Skeletal muscle tissue (tissue), 3 donors: ENCODE measurements at regions not wholly inside any gene's neighbourhood (a gene's known extent, or its start where the extent isn't known, plus 50 kb on each side); places are given as distances from the start of the nearest gene placed in this dataset.

Experiments
- H3K27ac ChIP-seq: one replicate; pipeline ENCODE4 v1.7.0; 2013; ENCODE audit warnings: mild to moderate bottlenecking, low read depth, low read length, inconsistent platforms
- H3K27me3 ChIP-seq, 3 donors: one replicate each; pipeline ENCODE4 v1.7.0; 2013; ENCODE audit warnings: low read length in 3 of 3; ENCODE audit not compliant: control insufficient read depth in 3 of 3, insufficient read depth in 3 of 3
- H3K36me3 ChIP-seq, 3 donors: one replicate each; pipeline ENCODE4 v1.7.0; 2013; ENCODE audit warnings: low read length in 3 of 3; ENCODE audit not compliant: control insufficient read depth in 3 of 3, insufficient read depth in 3 of 3
- H3K4me1 ChIP-seq, 3 donors: one replicate each; pipeline ENCODE4 v1.7.0; 2013; ENCODE audit warnings: low read length in 3 of 3, mild to moderate bottlenecking in 3 of 3; ENCODE audit not compliant: control insufficient read depth in 3 of 3, insufficient read depth in 3 of 3
- H3K4me3 ChIP-seq, 3 donors: one replicate each; pipeline ENCODE4 v1.7.0; 2013; ENCODE audit warnings: low read length in 3 of 3
- H3K9ac ChIP-seq, 3 donors: one replicate each; pipeline ENCODE4 v1.7.0; 2013; ENCODE audit warnings: low read length in 3 of 3, mild to moderate bottlenecking in 3 of 3, moderate library complexity in 2 of 3, low read depth in 1 of 3
- H3K9me3 ChIP-seq, 3 donors: one replicate each; pipeline ENCODE4 v1.7.0; 2013; ENCODE audit warnings: low read length in 3 of 3; ENCODE audit not compliant: control insufficient read depth in 3 of 3
- donor health status: Osteomylitis.

DNA sequence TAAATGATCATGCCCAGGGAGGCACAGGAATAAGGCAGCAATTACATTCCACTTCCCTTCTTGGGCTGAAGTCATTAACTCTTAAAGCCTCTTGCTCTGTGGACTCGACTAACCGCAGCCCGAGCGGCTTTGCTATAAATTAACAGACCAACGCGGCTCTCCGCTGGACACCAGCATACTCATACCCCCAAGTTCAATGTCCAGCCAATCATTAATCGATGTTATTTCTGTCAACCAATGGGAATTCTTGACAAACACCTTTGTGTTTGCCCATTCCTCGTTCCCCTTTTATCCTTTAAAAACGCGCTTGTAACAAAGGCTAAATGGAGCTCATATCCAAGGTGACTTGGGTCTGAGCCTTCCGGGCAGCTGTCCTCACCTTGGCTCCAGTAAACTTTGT, 183.1 kb upstream of the RALGAPA2 start:
- H3K9ac ChIP-seq, result no peak overlapping the region
- no peak overlapping the region for H3K4me3 ChIP-seq
- H3K27ac ChIP-seq, result no peak overlapping the region
- no peaks in the 10 kb centered on the region for H3K36me3 ChIP-seq
- peaks cover 4 to 14% (median 4%) of the 10 kb centered on the region in 3 donors for H3K27me3 ChIP-seq
- no peaks in the 10 kb centered on the region for H3K4me1 ChIP-seq
- no peaks in the 10 kb centered on the region for H3K9me3 ChIP-seq

DNA sequence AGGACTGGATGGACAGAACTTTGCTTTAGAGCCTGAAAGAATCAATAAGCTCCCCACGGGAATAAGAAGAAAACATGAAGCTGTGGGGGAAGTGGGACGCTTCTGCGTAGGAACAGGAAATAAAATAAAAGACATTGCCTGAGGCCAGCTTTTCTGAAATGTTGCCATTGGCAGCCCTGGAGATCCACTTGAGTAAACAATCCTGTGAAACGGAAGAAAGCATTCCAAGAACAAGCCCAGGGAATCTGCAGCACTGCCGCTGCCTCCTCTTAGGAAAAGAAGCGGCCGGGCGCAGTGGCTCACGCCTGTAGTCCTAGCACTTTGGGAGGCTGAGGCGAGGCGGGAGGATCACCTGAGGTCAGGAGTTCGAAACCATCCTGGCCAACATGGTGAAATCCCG, 182.3 kb upstream of the RALGAPA2 start:
- Histone ChIP-seq H3K27ac (no peak overlapping the region), H3K36me3 (no peaks in the 10 kb centered on the region), H3K4me1 (no peaks in the 10 kb centered on the region), H3K9ac (no peak overlapping the region), H3K4me3 (no peak overlapping the region), H3K27me3 (peaks cover 4 to 14% (median 4%) of the 10 kb centered on the region in 3 donors), H3K9me3 (no peaks in the 10 kb centered on the region)

DNA sequence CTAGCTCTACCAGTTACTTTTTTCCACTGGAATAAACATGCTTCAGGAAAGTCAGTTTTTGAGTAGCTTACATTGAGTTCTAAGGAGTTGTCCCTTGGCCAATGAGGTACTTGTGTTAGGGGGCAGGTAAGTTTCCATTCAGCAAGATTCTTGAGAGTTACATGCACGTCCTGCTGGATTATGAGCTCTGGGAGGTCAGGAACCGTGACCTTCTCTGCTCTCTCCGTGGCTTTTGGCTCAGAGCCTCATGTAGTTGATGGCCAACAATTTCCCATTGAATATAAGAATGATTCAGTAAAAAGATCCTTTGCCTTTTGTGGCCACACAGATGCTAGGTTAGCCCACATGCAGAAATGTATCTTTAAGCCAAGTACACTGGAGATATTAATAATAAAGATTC, 181.8 kb upstream of the RALGAPA2 start:
- Histone ChIP-seq H3K9ac (no peak overlapping the region), H3K4me1 (no peaks in the 10 kb centered on the region), H3K27me3 (peaks cover 7 to 14% (median 8%) of the 10 kb centered on the region in 3 donors), H3K9me3 (no peaks in the 10 kb centered on the region), H3K36me3 (no peaks in the 10 kb centered on the region), H3K27ac (no peak overlapping the region), H3K4me3 (no peak overlapping the region)

- H3K36me3 ChIP-seq, result no peaks in the 10 kb centered on the region
- no peak overlapping the region for H3K9ac ChIP-seq
- peaks cover 9 to 28% (median 17%) of the 10 kb centered on the region in 3 donors for H3K27me3 ChIP-seq
- H3K4me3 ChIP-seq, result no peak overlapping the region
- no peaks in the 10 kb centered on the region for H3K4me1 ChIP-seq
- no peaks in the 10 kb centered on the region for H3K9me3 ChIP-seq
- H3K27ac ChIP-seq, result no peak overlapping the region
Measured at GRCh38 chr20:20892328-20892727, 179.9 kb upstream of the RALGAPA2 start.

DNA sequence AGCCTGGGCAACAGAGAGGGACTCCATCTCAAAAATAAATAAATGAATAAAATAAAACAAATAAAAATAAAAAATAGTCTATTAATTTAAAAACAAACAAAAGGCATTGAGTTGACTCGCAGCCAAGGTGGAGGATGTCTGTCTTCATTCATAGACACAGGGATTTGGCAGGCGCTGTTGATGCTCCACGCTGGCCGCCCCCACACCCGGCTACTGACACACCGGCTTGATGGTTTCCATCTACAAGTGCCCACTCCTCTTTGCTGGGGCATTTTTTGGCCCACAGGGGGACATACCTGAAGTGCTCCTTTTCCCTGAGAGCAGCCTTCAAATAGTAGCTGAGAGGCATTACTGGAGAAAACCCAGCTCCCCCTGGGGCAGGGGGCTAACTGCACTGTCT, 178.3 kb upstream of the RALGAPA2 start:
- Histone ChIP-seq H3K36me3 (no peaks in the 10 kb centered on the region), H3K9me3 (no peaks in the 10 kb centered on the region), H3K9ac (no peak overlapping the region), H3K27me3 (peaks cover 15 to 29% (median 17%) of the 10 kb centered on the region in 3 donors), H3K4me3 (no peak overlapping the region), H3K27ac (no peak overlapping the region), H3K4me1 (no peaks in the 10 kb centered on the region)

- Histone ChIP-seq H3K36me3 (no peaks in the 10 kb centered on the region), H3K4me3 (no peak overlapping the region), H3K9me3 (no peaks in the 10 kb centered on the region), H3K9ac (no peak overlapping the region), H3K27me3 (peaks cover 15 to 29% (median 17%) of the 10 kb centered on the region in 3 donors), H3K27ac (no peak overlapping the region), H3K4me1 (no peaks in the 10 kb centered on the region)
Measured at GRCh38 chr20:20888936-20889335, 176.5 kb upstream of the RALGAPA2 start.

DNA sequence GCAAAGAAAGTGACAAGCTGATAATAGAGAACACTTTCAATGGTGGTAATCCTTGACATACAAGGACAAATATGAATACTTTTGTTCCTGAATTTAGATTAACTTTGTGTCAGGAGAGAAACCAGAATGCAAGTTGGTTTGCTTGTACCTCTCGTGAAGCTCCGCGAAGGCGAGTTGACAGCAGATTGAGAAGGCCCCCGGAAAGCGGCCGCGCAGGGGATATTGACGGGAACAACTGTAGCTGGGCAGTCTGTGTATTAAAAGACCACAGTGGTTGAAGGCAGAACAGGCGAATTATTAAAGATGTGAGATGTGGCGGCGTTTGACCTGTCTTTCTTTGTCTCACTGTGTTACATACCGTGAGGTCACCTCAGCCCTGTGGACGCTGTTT, 175.8 kb upstream of the RALGAPA2 start:
- Histone ChIP-seq H3K9ac (no peak overlapping the region), H3K36me3 (no peaks in the 10 kb centered on the region), H3K27me3 (peaks cover 15 to 29% (median 17%) of the 10 kb centered on the region in 3 donors), H3K9me3 (no peaks in the 10 kb centered on the region), H3K4me3 (peak overlapping the region in 1 of 3 donors; percentile 18), H3K27ac (no peak overlapping the region), H3K4me1 (no peaks in the 10 kb centered on the region)

GRCh38 chr20:20887593-20888265, 175.3 kb upstream of the RALGAPA2 start:
- Histone ChIP-seq H3K9ac (no peak overlapping the region), H3K9me3 (no peaks in the 10 kb centered on the region), H3K4me1 (no peaks in the 10 kb centered on the region), H3K4me3 (no peak overlapping the region), H3K27me3 (peaks cover 15 to 29% (median 17%) of the 10 kb centered on the region in 3 donors), H3K36me3 (no peaks in the 10 kb centered on the region), H3K27ac (no peak overlapping the region)

DNA sequence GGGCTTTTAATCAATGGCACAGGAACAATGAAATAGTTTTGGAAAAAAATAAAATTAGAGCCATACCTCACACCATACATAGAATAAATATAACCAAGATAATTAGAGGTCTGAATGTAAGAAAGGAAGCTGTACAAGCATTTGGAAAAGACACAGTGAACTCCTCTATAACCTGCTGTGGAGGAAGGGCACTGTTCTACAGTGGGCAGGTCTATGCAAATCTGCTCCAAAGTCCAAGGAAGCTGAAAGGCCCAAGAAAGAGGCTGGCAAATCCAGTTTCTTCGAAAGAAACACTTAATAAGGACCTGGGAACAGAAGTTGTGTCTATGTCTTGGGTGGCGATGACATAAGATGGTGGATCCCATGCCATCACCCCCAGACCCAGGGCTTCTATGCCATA, 169.4 kb upstream of the RALGAPA2 start:
- H3K9ac ChIP-seq, result no peak overlapping the region
- H3K4me1 ChIP-seq, result no peaks in the 10 kb centered on the region
- H3K4me3 ChIP-seq, result no peak overlapping the region
- no peaks in the 10 kb centered on the region for H3K36me3 ChIP-seq
- no peak overlapping the region for H3K27ac ChIP-seq
- H3K27me3 ChIP-seq, result peaks cover 0 to under 1% (median 0%) of the 10 kb centered on the region in 3 donors
- H3K9me3 ChIP-seq, result no peaks in the 10 kb centered on the region

DNA sequence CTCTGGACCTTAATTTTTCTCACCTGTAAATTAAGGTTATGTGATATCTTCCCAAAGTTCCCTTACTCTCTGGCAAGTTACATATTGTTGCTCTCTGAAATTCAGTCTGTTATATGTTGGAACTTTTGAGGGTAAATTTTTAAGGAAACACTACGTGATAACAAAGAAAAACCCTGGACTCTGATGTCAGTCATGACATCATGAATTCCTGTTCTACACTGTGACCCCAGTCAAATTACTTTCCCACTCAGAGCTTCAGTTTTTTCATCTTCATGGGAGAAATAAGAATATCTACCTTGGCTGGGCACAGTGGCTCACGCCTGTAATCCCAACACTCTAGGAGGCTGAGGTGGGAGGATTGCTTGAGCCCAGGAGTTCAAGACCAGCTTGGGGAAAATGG, 164.6 kb upstream of the RALGAPA2 start:
- Histone ChIP-seq H3K4me3 (no peak overlapping the region), H3K9ac (no peak overlapping the region), H3K27me3 (peaks cover 0 to 6% (median 0%) of the 10 kb centered on the region in 3 donors), H3K9me3 (no peaks in the 10 kb centered on the region), H3K36me3 (no peaks in the 10 kb centered on the region), H3K27ac (no peak overlapping the region), H3K4me1 (peaks cover 0 to 2% (median 0%) of the 10 kb centered on the region in 3 donors)
